GM18907 (cell line): ENCODE measurements at regions not wholly inside any gene's neighbourhood (a gene's known extent, or its start where the extent isn't known, plus 50 kb on each side); places are given as distances from the start of the nearest gene placed in this dataset.

Experiments used
- ATAC-seq: cut with Tn5 transposase; IDR thresholded peaks from one replicate; pipeline ENCODE4 v1.9.1; 2021; ENCODE audit warnings: mild to moderate bottlenecking, moderate library complexity; ENCODE audit not compliant: unreplicated experiment

- no peak for ATAC-seq
Observed at GRCh38 chr5:128591598-128592455, 53.8 kb upstream of the FBN2 start.

GRCh38 chr5:128596071-128596470 lies 58.0 kb upstream of the FBN2 start:
- no peak for ATAC-seq

GRCh38 chr5:128597156-128597555 lies 59.1 kb upstream of the FBN2 start:
- ATAC-seq = no peak

- ATAC-seq = no peak
Observed at GRCh38 chr5:128613128-128613527, 75.1 kb upstream of the FBN2 start.

GRCh38 chr5:128613766-128614165 lies 75.7 kb upstream of the FBN2 start:
- ATAC-seq = no peak

GRCh38 chr5:128615578-128615977 lies 77.5 kb upstream of the FBN2 start:
- ATAC-seq = no peak

GRCh38 chr5:128626536-128627090 lies 88.6 kb upstream of the FBN2 start:
- no peak for ATAC-seq

- ATAC-seq = no peak
Observed at GRCh38 chr5:128627939-128628338, 89.9 kb upstream of the FBN2 start.

GRCh38 chr5:128629157-128629556 lies 91.1 kb upstream of the FBN2 start:
- no peak for ATAC-seq

- no peak for ATAC-seq
Observed at GRCh38 chr5:128630121-128630520, 92.1 kb upstream of the FBN2 start.

- ATAC-seq = no peak
Observed at GRCh38 chr5:128631771-128632170, 93.7 kb upstream of the FBN2 start.

GRCh38 chr5:128632264-128632663 lies 94.2 kb upstream of the FBN2 start:
- no peak for ATAC-seq

- ATAC-seq = no peak
Observed at GRCh38 chr5:128633901-128634300, 95.9 kb upstream of the FBN2 start.

GRCh38 chr5:128635379-128635778 lies 97.3 kb upstream of the FBN2 start:
- no peak for ATAC-seq

GRCh38 chr5:128636361-128636760 lies 98.3 kb upstream of the FBN2 start:
- no peak for ATAC-seq

GRCh38 chr5:128637031-128637430 lies 99.0 kb upstream of the FBN2 start:
- ATAC-seq = no peak

- no peak for ATAC-seq
Observed at GRCh38 chr5:128641861-128642260, 103.8 kb upstream of the FBN2 start.

GRCh38 chr5:128644863-128645262 lies 106.8 kb upstream of the FBN2 start:
- no peak for ATAC-seq

- no peak for ATAC-seq
Observed at GRCh38 chr5:128645581-128645980, 107.5 kb upstream of the FBN2 start.

GRCh38 chr5:128646176-128646575 lies 108.1 kb upstream of the FBN2 start:
- no peak for ATAC-seq

GRCh38 chr5:128649192-128649591 lies 111.1 kb upstream of the FBN2 start:
- no peak for ATAC-seq

GRCh38 chr5:128662997-128663396 lies 125.0 kb upstream of the FBN2 start:
- ATAC-seq = no peak
